ENCODE measurements at regions not wholly inside any gene's neighbourhood (a gene's known extent, or its start where the extent isn't known, plus 50 kb on each side); places are given as distances from the start of the nearest gene placed in this dataset.

DNA sequence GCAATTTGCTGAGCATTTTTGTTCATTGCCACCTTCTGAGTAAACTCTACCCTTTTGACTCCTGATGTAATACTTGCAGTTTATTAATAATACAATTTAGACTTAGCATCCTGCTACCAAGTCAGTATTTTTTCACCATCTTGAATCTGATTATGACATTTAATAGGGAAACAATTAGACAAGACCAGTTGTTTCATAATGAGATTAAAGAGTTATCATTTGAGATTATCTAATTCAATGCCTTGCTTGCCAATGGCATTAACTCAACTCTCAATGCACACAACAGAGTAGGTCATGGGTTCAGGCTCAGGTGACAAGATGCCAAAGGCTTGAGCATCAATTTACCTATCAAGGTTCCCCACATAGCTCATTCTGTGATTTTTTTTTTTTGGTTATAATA lies 488.4 kb downstream of the DISC1 start:
- Histone ChIP-seq H4K5ac (ENCODE audit: insufficient read length, low read depth, low read length) (no peak overlapping the region), H3K27ac (ENCODE audit: insufficient read length, low read depth, low read length) (no peak overlapping the region), H3K23ac (ENCODE audit: insufficient read length, low read depth, low read length) (no peak overlapping the region), H3K4me1 (ENCODE audit: insufficient read depth, low read length) (peaks cover 6% of the 10 kb centered on the region), H4K8ac (replicated peaks; ENCODE audit: insufficient read length, low read depth, low read length) (no peak overlapping the region), H2AFZ (ENCODE audit: low read length) (no peak overlapping the region), H2BK5ac (ENCODE audit: insufficient read length, low read length) (no peak overlapping the region), H2BK12ac (ENCODE audit: insufficient read length, low read depth, low read length) (no peak overlapping the region), H3K14ac (ENCODE audit: insufficient read depth, low read length) (no peak overlapping the region), H3T11ph (ENCODE audit: low read length) (no peak overlapping the region), H3K23me2 (ENCODE audit: insufficient read length, low read depth, low read length, poor library complexity, severe bottlenecking) (peaks cover 3% of the 10 kb centered on the region), H3K9ac (ENCODE audit: extremely low read depth, insufficient read length, low read length) (no peak overlapping the region), H3K4ac (ENCODE audit: low read depth, low read length) (no peak overlapping the region), H3K79me2 (ENCODE audit: insufficient read depth, low read length) (peaks cover 12% of the 10 kb centered on the region; the same call in 1 of the 2 replicates), H4K20me1 (ENCODE audit: control insufficient read depth, insufficient read depth, insufficient read length) (no peaks in the 10 kb centered on the region), H3K4me2 (ENCODE audit: insufficient read depth, insufficient read length, low read length) (no peak overlapping the region), H3K18ac (ENCODE audit: insufficient read length, low read depth, low read length) (no peak overlapping the region), H2BK20ac (ENCODE audit: low read depth, low read length, poor library complexity, severe bottlenecking) (no peak overlapping the region), H4K91ac (ENCODE audit: insufficient read length, low read depth, low read length) (no peak overlapping the region), H2AK5ac (ENCODE audit: insufficient read length, low read length) (no peak overlapping the region), H3K27me3 (ENCODE audit: insufficient read depth, low read length) (no peaks in the 10 kb centered on the region), H2BK120ac (ENCODE audit: low read depth, low read length, poor library complexity, severe bottlenecking) (no peak overlapping the region), H3K56ac (ENCODE audit: insufficient read length, low read depth, low read length) (no peak overlapping the region), H3K9me3 (ENCODE audit: control insufficient read depth, low read depth, low read length) (no peaks in the 10 kb centered on the region), H2BK15ac (ENCODE audit: low read depth, low read length) (no peak overlapping the region), H3K79me1 (ENCODE audit: insufficient read depth, low read depth, low read length, poor library complexity, severe bottlenecking) (no peaks in the 10 kb centered on the region)
- H3K9me3 Mint-ChIP-seq = peaks cover 9% of the 10 kb centered on the region in 2 experiments; a peak in 4 of 5 replicates
- H3K27ac Mint-ChIP-seq = no peak overlapping the region
- H3K4me1 Mint-ChIP-seq = peaks cover 46 to 59% of the 10 kb centered on the region in 2 experiments
- H3K4me3 Mint-ChIP-seq = no peak overlapping the region
- TF ChIP-seq, protein P1, sequence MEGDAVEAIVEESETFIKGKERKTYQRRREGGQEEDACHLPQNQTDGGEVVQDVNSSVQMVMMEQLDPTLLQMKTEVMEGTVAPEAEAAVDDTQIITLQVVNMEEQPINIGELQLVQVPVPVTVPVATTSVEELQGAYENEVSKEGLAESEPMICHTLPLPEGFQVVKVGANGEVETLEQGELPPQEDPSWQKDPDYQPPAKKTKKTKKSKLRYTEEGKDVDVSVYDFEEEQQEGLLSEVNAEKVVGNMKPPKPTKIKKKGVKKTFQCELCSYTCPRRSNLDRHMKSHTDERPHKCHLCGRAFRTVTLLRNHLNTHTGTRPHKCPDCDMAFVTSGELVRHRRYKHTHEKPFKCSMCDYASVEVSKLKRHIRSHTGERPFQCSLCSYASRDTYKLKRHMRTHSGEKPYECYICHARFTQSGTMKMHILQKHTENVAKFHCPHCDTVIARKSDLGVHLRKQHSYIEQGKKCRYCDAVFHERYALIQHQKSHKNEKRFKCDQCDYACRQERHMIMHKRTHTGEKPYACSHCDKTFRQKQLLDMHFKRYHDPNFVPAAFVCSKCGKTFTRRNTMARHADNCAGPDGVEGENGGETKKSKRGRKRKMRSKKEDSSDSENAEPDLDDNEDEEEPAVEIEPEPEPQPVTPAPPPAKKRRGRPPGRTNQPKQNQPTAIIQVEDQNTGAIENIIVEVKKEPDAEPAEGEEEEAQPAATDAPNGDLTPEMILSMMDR (conservative IDR thresholded peaks at IDR 0.05) = no peak
- peaks cover 13 to 19% (median 15%) of the 10 kb centered on the region in 3 experiments for H3K36me3 Mint-ChIP-seq (ENCODE audit: insufficient read depth in 1 of 3, low read depth in 3 of 3)
- DNase-seq = no peak
- no peaks in the 10 kb centered on the region for H3K27me3 Mint-ChIP-seq (ENCODE audit: low read depth)
